C4-2B (cell line): ENCODE measurements at regions not wholly inside any gene's neighbourhood (a gene's known extent, or its start where the extent isn't known, plus 50 kb on each side); places are given as distances from the start of the nearest gene placed in this dataset.

Experiments
- H3K27ac ChIP-seq: fragments of 450-650 bp; 2 replicates; pipeline ENCODE4 v1.5.1; 2017
- CTCF ChIP-seq: fragments of 450-650 bp; conservative IDR thresholded peaks from 2 replicates; pipeline ENCODE4 v1.5.1; 2017; ENCODE audit warnings: mild to moderate bottlenecking
- ZFX ChIP-seq: fragments of 450-650 bp; IDR thresholded peaks from 2 replicates; pipeline ENCODE4 v1.6.1; 2017

GRCh38 chr1:186738926-186739325, 58.7 kb upstream of the PTGS2 start:
- no peak overlapping the region for H3K27ac ChIP-seq
- TF ChIP-seq CTCF = no peak
- TF ChIP-seq ZFX = no peak

- no peak overlapping the region for H3K27ac ChIP-seq
- no peak for TF ChIP-seq ZFX
- no peak for TF ChIP-seq CTCF
Observed at GRCh38 chr1:186736971-186737685, 56.9 kb upstream of the PTGS2 start.

- TF ChIP-seq ZFX (no peak), CTCF (no peak)
- no peak overlapping the region for H3K27ac ChIP-seq
Observed at GRCh38 chr1:186735463-186735862, 55.2 kb upstream of the PTGS2 start.

GRCh38 chr1:186730951-186731729, 50.9 kb upstream of the PTGS2 start:
- TF ChIP-seq CTCF (no peak), ZFX (no peak)
- H3K27ac ChIP-seq = no peak overlapping the region
